Inflammatory macrophage treated with lipopolysaccharide for 1 hour (primary cell): ENCODE measurements at regions not wholly inside any gene's neighbourhood (a gene's known extent, or its start where the extent isn't known, plus 50 kb on each side); places are given as distances from the start of the nearest gene placed in this dataset.
"Not testable (repeated sequence)": the region's sequence is repeated elsewhere in the genome, so short reads cannot be mapped to it uniquely, and the experiment has no call there.

ENCODE experiments used
- DNase-seq, 2 donors: peaks; one replicate each; pipeline ENCODE4 v3.0.0-alpha.2; 2020 to 2022

DNA sequence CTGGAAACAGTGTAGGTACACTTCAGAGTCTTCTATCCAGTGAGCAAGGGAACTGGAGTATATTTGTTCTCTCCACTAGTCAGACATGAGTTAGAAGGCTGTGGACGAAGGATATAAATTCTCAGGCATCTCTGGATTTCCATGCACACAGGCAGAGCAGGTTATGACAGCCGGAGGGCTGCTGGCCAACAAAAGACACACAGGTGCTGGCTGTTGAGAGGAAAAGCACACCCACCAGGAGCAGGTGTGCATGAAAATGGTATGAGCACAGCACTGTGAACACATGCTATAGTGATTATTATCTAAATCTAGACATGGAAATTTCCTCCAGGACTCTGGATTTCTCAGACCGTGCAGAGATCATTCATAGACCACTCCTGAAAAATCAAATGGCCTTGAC, 444.7 kb upstream of the RPS6KA3 start:
- DNase-seq: no peak

DNA sequence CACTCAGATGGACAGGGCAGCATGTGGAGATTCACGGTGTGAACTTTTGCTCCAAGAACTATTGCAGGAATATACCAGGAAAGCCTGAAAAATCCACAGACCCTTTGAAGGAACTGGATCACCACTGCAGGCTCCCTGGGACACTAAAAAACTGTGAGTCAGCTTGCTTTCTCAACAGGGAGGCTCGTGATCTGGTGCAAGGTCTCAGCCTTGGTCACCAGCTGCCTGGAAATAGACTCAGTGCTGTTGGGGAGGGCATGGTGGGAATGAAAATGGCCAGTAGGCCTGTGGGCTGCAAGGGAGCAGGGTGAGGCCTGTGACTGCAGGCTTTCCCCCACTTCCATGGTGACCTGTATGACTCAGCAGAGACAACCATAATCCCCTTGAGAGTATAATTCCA, 426.4 kb upstream of the RPS6KA3 start:
- no peak for DNase-seq

DNA sequence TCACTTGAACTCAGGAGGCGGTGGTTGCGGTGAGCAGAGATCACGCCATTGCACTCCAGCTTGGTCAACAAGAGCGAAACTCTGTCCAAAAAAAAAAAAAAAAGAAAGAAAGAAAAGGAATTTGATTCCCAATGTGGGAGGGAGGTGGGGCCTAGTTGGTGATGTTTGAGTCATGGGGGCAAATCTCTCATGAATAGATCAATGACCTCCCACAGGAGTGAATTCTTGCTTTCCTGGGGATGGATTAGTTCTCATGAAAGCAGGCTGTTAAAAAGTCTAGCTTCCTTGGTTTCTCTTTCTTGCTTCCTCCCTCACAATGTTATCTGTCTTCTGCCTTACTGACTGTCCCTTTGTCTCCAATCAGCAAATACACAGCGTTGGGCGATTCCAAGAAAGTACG, 419.5 kb upstream of the RPS6KA3 start:
- no peak for DNase-seq

DNA sequence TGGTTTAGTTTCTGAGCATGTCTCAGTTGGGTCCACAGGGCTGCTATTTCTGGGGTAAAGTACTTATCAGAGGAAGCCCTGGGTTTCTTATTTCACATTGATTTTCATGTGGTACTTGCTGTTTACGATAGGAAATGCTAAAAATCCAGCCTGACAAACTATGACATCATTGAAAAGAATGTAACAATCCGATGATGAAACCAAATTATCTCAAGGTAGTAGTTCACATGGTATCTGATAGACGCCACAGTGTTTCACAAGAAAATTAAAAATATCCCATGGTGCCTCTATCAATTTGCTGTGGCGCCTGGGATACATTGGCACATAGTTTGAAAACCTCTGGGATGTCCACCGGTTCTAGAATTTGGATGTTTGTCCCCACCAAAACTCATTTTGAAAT, 418.9 kb upstream of the RPS6KA3 start:
- DNase-seq: no peak

DNA sequence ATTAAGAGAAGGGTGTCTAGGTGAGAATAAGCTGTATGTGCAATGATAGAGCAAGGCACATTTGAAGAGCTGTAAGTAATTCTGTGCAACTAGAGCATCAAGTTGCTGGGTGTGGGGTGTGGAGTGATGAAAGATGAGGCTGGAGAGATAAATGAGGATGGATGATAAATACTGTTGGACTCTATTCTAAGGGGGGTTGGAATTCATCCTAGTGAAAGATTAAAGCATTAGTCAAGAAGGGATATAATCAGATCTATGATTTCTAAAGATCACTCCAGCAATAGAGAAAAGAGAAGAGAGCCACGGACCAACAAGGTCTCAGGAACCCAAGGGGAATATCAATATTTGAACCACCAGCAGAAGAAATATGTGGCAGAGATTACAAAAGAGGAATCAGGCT, 415.0 kb upstream of the RPS6KA3 start:
- no peak for DNase-seq

DNA sequence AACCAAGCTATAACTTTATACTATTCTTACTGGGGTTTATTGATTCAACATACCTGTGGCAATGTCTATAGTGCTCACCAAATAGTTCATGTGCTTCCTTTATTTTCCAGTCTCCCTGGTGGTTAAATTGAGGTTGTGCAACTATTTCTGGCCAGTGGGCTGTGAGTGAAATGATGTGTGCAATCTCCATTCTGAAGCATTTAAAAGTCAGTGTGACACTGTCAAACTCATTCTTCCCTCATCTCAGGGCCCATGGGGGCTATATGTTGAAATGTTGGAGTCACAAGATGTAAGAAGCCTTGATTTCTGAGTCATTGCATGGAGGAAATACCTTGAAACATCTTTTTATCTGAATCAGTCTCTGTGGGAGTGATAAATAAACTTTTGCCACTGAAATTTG, 414.3 kb upstream of the RPS6KA3 start:
- no peak for DNase-seq

DNA sequence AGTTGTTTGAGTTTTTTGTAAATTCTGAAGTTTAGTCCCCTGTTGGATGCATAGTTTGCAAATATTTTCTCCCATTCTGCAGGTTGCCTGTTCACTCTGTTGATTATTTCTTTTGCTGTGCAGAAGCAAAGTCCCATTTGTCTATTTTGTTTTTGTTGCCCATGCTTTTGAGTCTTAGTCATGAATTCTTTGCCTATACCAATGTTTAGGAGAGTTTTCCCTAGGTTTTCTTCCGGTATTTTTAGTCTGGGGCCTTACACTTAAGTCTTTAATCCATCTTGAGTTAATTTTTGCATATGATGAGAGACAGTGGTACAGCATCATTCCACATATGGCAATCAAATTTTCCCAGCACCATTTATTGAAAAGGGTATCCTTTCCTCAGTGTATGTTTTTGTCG, 405.8 kb upstream of the RPS6KA3 start:
- DNase-seq: no peak

DNA sequence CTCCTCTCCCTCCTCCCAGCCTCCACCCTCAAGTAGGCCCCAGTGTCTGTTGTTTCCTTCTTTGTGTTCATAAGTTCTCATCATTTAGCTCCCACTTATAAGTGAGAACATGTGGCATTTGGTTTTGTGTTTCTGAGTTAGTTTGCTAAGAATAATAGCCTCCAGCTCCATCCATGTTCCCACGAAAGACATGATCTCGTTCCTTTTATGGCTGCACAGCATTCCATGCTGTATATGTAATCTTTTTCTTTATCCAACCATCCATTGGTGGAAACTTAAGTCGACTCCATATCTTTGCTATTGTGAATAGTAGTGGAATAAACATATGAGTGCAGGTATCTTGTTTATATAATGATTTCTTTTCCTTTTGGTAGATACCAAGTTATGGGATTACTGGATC, 405.0 kb upstream of the RPS6KA3 start:
- DNase-seq: not testable (repeated sequence)

DNA sequence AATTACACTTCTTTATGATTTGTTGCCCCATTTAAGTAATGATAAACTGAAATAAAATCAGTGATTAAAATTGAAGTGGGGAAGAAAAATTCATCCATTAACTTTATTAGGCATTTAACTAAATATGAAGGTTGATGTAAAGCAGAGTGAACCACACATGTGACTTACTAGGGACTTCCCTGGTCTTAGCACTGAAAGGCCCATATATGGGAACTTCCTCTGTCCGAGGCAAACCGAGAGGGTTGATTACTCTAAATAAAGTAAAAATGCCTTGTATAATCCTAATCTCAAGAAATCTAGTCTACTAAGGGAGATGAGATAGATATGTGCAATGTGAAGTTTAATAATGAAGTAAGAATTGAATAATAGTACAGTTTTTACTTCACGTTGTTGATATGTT, 403.9 kb upstream of the RPS6KA3 start:
- no peak for DNase-seq

DNA sequence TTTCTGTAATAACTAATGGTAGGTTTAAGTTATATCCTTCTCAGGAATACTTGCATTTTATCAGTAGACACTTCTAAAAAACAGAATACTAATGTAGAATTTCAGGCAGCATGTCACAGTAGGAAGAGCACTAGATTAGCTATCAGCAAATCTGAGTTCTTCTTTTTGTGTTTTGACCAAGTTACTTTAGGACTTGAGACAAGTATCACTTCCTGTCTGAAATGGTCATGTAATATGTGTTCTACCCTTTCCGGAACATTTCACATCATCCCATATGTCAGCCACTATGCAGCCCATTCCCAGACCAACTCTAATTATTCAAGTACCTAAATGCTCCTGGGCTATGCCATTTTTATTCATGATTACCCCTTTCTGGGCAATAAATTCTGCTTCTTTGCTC, 401.8 kb upstream of the RPS6KA3 start:
- DNase-seq: no peak

DNA sequence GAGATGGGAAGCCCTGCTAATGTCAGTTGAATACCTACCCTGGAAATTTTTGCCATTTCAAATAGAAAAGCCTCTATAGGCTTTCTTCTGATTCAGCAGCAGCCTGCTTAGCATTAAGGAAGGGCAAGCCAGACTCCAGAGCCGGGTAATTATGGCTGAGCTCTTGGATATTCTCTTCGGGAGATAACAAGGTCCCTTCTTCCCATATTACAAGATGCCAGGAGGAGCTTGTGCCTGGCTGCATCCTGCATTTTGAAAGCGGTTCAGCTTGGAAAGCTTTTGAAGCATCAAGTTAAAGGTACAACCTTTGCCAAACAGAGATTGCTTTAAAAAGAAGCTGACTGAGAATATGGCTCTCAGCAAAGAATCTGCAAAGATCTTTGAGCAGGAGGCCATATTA, 399.6 kb upstream of the RPS6KA3 start:
- DNase-seq: no peak

DNA sequence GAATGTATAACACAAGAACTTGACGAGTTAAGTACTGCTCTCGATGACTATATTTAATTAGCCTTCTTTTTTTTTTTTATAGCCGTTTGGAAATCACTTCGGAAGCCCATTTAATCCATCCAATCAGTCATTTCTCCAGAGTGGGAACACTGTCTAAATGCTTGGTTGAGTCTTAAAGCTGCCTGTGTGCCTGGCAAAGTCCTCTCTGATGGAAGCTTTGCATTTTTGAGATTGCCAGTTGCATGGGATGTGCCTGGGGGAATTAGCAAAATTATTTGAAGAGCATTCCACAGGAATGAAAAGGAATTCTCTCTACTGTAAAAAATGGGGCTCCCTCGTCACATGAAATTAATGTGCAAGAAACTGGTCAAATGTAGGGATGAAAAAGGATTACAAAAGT, 398.8 kb upstream of the RPS6KA3 start:
- no peak for DNase-seq

DNA sequence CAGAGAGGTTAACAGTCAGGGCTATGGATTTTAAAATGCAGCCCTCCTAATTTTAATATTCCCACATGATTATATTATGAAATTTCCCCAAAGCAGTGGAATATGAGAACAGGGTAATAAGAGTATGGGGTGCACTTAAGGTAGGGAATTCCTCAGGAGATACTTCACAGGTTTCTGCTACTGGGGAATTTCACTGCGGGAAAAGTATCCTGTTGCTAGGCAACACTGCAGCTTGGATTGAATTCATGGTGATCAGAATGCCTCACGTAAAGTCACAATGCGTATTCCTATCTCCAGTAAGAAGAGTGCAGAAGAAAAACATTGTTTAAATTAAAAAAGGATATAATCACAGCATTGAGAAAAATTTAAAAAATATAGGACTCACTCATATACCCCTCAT, 398.1 kb upstream of the RPS6KA3 start:
- no peak for DNase-seq

DNA sequence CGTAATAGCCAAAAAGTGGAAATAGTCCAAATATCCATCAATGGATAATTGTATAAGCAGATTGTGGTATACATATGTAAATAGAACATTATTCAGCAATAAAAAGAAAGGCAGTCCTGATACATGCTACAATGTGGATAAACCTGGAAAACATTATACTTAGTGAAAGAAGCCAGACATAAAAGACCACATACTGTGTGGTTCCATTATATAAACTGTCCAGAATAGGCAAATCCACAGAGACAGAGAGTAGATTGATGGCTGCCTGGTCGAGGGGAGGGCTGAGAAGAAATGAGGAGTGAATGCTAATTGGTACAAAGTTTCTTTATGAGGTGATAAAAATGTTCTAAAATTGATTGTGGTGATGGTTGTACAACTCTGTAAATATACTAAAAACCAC, 397.4 kb upstream of the RPS6KA3 start:
- DNase-seq: no peak

DNA sequence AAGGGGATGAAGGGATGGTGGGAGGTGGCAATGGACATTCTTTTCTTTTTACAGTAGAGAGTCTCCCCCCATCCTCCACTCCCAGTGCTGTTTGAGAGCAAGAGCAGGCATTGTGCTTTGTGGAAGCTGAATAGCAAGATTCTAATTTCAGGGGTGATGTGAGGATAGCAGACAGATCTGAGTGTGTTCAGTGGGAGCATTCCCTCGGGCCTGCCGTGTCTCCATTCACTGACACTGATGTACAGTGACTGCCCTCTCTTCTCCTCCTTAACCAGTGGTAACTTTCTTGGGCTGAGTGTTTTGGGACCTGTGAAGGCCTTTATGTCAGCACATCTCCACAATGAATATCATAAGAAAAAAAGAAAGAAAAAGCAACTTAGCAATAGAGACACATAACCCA, 396.6 kb upstream of the RPS6KA3 start:
- no peak for DNase-seq

DNA sequence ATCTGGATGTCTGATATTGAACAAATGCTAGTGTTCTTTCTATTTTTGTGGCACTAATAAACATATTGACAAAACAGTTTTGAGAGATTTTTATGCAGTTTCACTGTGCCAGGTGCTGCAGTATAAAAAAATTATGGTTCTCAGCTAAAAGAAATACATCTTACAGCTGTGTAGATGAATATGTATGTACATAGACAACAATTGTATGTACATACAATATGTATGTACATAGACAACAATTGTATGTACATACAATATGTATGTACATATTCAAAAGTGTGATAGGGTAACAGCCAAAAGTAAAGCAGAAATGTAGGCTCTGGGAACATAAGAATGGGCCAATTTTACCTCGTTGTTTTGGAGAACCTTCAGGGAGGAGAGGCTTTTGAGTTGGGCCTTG, 390.0 kb upstream of the RPS6KA3 start:
- DNase-seq: no peak

DNA sequence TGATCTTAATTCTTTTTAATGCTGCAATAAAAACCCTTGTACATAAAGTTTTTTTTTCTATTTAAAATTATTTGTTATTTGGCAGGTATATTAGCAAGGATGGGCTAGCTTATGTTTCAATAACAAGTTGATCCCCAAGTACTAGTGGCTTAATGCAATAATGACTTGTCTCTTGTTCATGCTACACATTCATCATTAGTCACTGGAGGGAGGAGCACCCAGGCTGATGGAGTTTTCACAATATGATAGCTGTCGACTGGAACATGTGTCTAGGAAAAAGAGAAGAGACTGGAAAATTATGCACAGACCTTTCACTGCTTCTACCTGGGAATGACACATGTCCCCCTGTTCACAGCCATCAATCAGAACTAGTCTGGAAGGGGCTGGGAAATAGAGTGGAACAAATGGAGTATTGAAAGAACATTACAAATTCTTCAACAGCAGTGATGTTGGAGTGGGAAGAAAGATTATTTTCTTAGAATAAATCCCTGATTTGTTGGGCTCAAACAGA, 387.9 kb upstream of the RPS6KA3 start:
- no peak for DNase-seq

DNA sequence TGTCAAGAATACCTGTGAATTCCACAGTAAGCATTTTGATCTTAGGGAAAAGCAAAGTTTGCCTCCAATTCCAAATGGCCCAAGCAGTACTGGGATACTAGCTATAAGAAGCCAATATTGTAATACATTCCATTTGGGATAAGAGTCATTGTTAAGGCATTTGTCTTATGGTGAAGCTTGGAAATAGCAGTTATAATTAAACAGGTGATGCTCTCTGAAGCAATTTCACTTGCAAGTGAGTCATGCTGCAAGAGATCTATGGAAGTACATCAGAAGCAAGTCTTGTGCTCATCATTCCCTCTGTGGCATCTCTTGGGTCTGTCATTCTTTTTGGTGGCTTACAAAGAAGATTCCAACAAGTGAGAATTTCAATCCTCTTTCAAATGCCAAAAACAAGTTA, 386.4 kb upstream of the RPS6KA3 start:
- DNase-seq: no peak

DNA sequence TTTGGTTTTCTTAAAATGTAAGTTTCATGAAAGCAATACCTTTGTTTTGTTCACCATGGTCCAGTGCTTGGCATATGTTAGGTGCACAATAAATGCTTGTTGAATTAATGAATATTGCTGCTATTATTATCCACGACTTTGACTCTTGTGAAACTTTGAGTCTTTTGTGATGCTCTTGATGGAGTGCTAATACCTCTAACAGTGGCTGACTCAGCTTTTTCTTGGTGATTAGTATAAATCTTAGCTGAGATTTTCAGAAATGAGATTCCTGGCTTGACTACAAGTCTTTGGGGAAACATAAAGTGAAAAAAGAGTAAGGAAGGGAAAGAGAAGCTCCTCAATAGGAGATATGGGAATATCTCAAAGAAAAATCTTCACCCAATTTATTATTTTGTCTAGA, 375.2 kb upstream of the RPS6KA3 start:
- DNase-seq: no peak

DNA sequence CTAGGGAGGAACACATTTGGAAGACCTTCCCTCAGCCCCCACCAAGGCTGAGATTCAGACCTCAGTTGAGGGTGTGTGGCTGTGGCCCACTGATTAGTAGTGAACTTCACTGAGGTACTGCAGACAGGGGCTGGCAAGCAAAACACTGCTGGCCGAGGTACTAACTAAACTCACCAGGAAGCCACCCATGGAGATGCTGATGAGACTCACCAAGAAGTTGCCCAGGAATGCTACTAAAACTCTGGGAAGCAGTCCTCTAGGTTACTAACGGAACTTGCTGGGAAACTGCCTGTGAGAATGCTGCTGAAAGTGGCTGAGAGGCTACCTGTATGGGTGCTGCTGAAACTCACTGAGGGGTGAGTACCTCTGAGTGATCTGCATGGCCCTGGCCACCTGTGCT, 372.4 kb upstream of the RPS6KA3 start:
- no peak for DNase-seq

DNA sequence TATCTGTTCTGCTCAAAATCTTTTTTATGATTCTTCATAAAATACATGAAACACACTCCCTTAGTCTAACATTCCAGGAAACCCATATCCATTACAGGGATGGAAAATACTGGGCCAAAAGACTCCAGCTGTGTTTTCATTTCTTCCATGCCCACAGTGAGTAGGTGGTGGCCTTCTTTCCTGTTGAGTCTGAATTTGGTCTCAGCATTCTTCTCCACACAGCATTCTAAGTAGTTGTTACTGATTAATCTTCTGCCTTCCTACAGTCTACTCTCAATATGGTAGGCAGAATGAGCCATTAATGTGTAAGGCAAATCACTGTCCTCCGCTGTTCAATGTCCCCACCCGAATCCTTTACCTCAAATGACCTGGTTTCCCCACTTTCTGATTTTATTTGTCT, 370.6 kb upstream of the RPS6KA3 start:
- DNase-seq: no peak

DNA sequence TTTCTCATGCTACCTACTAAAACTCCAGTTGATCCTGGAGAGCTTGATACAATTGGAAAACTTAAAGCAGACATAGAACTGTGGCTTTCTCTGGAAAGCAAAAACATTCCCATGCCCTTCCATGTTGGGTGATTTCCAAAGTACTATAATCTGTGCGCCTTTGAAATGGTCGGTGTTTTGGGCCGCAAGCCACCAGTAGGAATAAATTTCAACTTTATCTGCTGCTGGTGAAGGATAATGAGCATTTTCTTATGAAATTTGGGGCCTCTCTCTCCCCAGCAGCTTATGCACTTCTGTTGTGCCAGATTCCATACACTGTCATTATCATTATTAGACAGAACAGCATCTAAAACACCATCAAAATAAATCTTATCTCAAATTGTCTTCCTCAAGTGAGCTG, 366.7 kb upstream of the RPS6KA3 start:
- DNase-seq: no peak

DNA sequence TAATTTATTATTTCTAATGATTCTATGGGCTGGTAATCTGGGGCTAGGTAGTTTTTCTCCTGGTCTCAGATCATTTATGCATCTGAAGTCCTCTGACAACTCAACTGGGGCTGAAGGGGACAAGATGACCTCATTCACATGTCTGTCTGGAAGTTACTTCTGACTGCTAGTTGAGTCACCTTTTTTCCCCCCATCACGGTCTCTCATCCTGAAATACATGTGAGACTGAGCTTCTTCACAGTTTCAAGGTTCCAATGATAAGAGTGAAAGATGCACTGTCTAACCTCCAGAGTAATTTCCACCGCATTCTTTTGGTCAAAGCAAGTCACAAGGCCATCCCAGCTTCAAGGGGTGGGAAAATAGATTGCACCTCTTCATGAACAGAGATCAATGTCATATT, 356.7 kb upstream of the RPS6KA3 start:
- no peak for DNase-seq

DNA sequence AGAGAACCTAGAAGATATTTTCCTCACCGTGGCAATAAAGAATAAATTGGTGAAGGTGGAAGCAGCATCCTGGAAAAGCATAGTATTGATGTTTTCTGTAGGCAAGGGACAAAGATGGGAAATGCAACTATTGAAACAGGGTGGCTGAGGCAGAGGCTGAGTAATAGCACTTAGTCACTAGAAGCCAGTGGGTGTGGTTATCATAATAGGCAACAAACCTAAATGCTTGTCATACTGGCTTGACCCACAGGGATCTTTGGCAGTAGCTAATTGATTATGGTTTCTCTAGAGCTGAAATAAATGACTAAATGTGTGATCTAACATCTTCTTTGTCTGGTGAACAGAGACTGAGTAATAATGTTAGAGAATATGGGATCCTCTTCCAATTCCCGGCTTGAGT, 353.6 kb upstream of the RPS6KA3 start:
- no peak for DNase-seq

DNA sequence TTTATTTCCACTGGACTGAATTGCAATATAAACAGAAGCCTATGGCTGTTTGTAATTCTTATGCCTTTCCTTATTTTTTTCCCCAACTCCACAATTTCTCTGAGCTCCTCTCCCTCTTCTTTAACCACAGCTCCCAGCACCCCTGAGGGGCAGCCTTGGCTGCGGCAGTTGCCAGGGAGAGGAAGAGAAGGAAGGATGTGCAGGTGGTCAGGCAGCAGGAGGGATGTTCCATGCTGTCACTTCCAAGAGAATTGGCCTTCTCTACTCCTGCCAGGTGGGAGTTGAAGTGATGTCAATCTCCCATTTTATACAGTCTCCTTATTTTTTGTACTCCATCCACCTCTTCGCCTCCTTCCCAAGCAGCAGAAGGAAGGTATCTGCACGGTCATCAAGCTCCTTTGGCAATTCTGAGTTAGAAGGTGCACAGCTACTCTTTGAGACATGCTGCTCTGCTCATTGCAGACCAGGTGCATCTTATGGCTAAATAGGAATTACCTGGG, 343.3 kb upstream of the RPS6KA3 start:
- DNase-seq: no peak

DNA sequence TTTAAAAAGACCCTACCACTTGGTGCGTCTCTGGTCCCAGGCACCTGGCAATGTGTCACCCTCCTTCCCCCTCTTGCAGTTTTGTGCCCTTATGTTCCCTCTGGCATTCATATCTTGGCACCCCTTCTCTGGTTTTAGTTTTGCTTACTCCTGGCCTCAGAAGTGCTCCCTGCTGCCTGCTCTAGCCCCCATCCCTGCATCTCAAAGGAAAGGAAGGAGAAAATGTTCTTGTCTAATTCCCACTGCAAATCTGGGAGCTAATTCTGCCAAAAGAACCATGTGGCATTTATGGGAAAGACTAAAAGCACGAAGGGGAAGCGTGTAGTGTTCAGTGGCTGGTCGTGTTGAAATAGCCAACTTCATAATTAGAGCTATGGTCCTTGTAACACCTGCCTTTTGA, 340.1 kb upstream of the RPS6KA3 start:
- no peak for DNase-seq
